ENCODE measurements at regions not wholly inside any gene's neighbourhood (a gene's known extent, or its start where the extent isn't known, plus 50 kb on each side); places are given as distances from the start of the nearest gene placed in this dataset.

- DNase-seq (ENCODE audit: low read depth): no peak
- no peak for TF ChIP-seq CTCF (IDR thresholded peaks at IDR 0.05; ENCODE audit: control insufficient read depth, insufficient read depth, low read depth, low read length, missing control alignments)
Observed at GRCh38 chr22:49047447-49047846, 780.2 kb downstream of the BRD1 start.

GRCh38 chr22:49046546-49047361 lies 780.9 kb downstream of the BRD1 start:
- no peak overlapping the region for H3K4me3 ChIP-seq (ENCODE audit: control insufficient read depth, low read depth, low read length)
- no peak for TF ChIP-seq CTCF (IDR thresholded peaks at IDR 0.05; ENCODE audit: control insufficient read depth, insufficient read depth, low read depth, low read length, missing control alignments)
- DNase-seq (ENCODE audit: low read depth): no peak

More at GRCh38 chr22:49047447-49047846, 780.2 kb downstream of the BRD1 start:
- no peak overlapping the region for H3K4me3 ChIP-seq (ENCODE audit: control insufficient read depth, low read depth, low read length)

- H3K4me3 ChIP-seq (ENCODE audit: control insufficient read depth, low read depth, low read length): no peak overlapping the region
- no peak for DNase-seq (ENCODE audit: low read depth)
- TF ChIP-seq CTCF (IDR thresholded peaks at IDR 0.05; ENCODE audit: control insufficient read depth, insufficient read depth, low read depth, low read length, missing control alignments): no peak
Observed at GRCh38 chr22:49046000-49046545, 781.6 kb downstream of the BRD1 start.

GRCh38 chr22:49045276-49045675 lies 782.4 kb downstream of the BRD1 start:
- no peak overlapping the region for H3K4me3 ChIP-seq (ENCODE audit: control insufficient read depth, low read depth, low read length)
- no peak for DNase-seq (ENCODE audit: low read depth)
- TF ChIP-seq CTCF (IDR thresholded peaks at IDR 0.05; ENCODE audit: control insufficient read depth, insufficient read depth, low read depth, low read length, missing control alignments): no peak

GRCh38 chr22:49044776-49045175 lies 782.9 kb downstream of the BRD1 start:
- TF ChIP-seq CTCF (IDR thresholded peaks at IDR 0.05; ENCODE audit: control insufficient read depth, insufficient read depth, low read depth, low read length, missing control alignments): no peak
- no peak overlapping the region for H3K4me3 ChIP-seq (ENCODE audit: control insufficient read depth, low read depth, low read length)
- DNase-seq (ENCODE audit: low read depth): no peak

GRCh38 chr22:49044091-49044490 lies 783.6 kb downstream of the BRD1 start:
- TF ChIP-seq CTCF (IDR thresholded peaks at IDR 0.05; ENCODE audit: control insufficient read depth, insufficient read depth, low read depth, low read length, missing control alignments): no peak
- H3K4me3 ChIP-seq (ENCODE audit: control insufficient read depth, low read depth, low read length): no peak overlapping the region
- DNase-seq (ENCODE audit: low read depth): no peak

Data from AG09309 (cell line).